A673 (cell line): ENCODE measurements at regions not wholly inside any gene's neighbourhood (a gene's known extent, or its start where the extent isn't known, plus 50 kb on each side); places are given as distances from the start of the nearest gene placed in this dataset.

ENCODE experiments used
- CTCF ChIP-seq: fragments of 300-800, 200-600 bp; sonication (generic); conservative IDR thresholded peaks from 2 replicates; pipeline ENCODE4 v1.5.1; 2017; ENCODE audit warnings: low read depth, mild to moderate bottlenecking, antibody characterized with exemption, low read length, moderate library complexity, mixed read lengths
- EZH2 ChIP-seq: fragments of 200-600 bp; sonication (generic); IDR thresholded peaks from 2 replicates; pipeline ENCODE4 v1.6.1; 2017; ENCODE audit warnings: borderline replicate concordance, low read depth, mild to moderate bottlenecking, mixed read lengths, antibody characterized with exemption, low read length; ENCODE audit not compliant: poor library complexity, severe bottlenecking

- TF ChIP-seq CTCF = no peak
- no peak for TF ChIP-seq EZH2
Observed at GRCh38 chr2:104582471-104582870, 271.4 kb upstream of the POU3F3 start.
